CD8-positive, alpha-beta memory T cell (primary cell): ENCODE measurements at regions not wholly inside any gene's neighbourhood (a gene's known extent, or its start where the extent isn't known, plus 50 kb on each side); places are given as distances from the start of the nearest gene placed in this dataset.

Experiments
- CTCF ChIA-PET: fragments of 350-600 bp; sonication (Branson Sonifier 250); formaldehyde crosslinking; loops from one replicate; lab custom pipeline; 2021; ENCODE audit warnings: antibody characterized with exemption; lab: Charles Lee
- POLR2A ChIA-PET: fragments of 350-600 bp; sonication (Branson Sonifier 250); formaldehyde crosslinking; loops from one replicate; lab custom pipeline; 2021; ENCODE audit warnings: antibody characterized with exemption; lab: Charles Lee
- DNase-seq, 5 donors: peaks; one replicate each; pipeline versions ENCODE4 v3.0.0 to v3.0.0-alpha.2; 2020 to 2022; ENCODE audit warnings: mixed read lengths in 1 of 5
- H3K27ac ChIP-seq: one replicate; pipeline ENCODE4 v1.7.0; 2013; ENCODE audit warnings: low read depth, mild to moderate bottlenecking, low read length, moderate library complexity
- H3K27me3 ChIP-seq: 2 replicates; pipeline ENCODE4 v1.7.0; 2013; ENCODE audit warnings: low read length, mild to moderate bottlenecking; ENCODE audit not compliant: insufficient read depth, poor library complexity, severe bottlenecking
- H3K36me3 ChIP-seq: 2 replicates; pipeline ENCODE4 v1.7.0; 2013; ENCODE audit warnings: mild to moderate bottlenecking, low read length, moderate library complexity; ENCODE audit not compliant: insufficient read depth
- H3K4me1 ChIP-seq: 2 replicates; pipeline ENCODE4 v1.7.0; 2013; ENCODE audit warnings: mild to moderate bottlenecking, low read length, moderate library complexity; ENCODE audit not compliant: insufficient read depth
- H3K4me3 ChIP-seq: 2 replicates; pipeline ENCODE4 v1.7.0; 2013; ENCODE audit warnings: mild to moderate bottlenecking, low read length
- H3K9me3 ChIP-seq: 2 replicates; pipeline ENCODE4 v1.7.0; 2013; ENCODE audit warnings: mild to moderate bottlenecking, low read length
- H3K27ac Mint-ChIP-seq, 8 donors: one replicate each; pipeline ENCODE4 v1.8.0; 2020 to 2021; ENCODE audit warnings: mixed read lengths in 8 of 8, mild to moderate bottlenecking in 6 of 8, inconsistent platforms in 3 of 8, moderate library complexity in 3 of 8
- H3K27me3 Mint-ChIP-seq, 2 donors: one replicate each; pipeline ENCODE4 v1.8.0; 2020 to 2021; ENCODE audit warnings: mixed read lengths in 2 of 2, mild to moderate bottlenecking in 1 of 2, moderate library complexity in 1 of 2
- H3K36me3 Mint-ChIP-seq, 3 donors: one replicate each; pipeline ENCODE4 v1.8.0; 2020 to 2021; ENCODE audit warnings: mixed read lengths in 3 of 3, inconsistent platforms in 1 of 3, mild to moderate bottlenecking in 1 of 3
- H3K4me1 Mint-ChIP-seq, 3 donors: one replicate each; pipeline ENCODE4 v1.8.0; 2020 to 2021; ENCODE audit warnings: mixed read lengths in 3 of 3, inconsistent platforms in 1 of 3, mild to moderate bottlenecking in 1 of 3
- H3K4me3 Mint-ChIP-seq, 7 donors: one replicate each; pipeline ENCODE4 v1.8.0; 2020 to 2021; ENCODE audit warnings: mixed read lengths in 7 of 7, mild to moderate bottlenecking in 6 of 7, moderate library complexity in 4 of 7, inconsistent platforms in 2 of 7
- H3K9me3 Mint-ChIP-seq, 5 donors: one replicate each; pipeline ENCODE4 v1.8.0; 2020 to 2022; ENCODE audit warnings: mixed read lengths in 5 of 5, mild to moderate bottlenecking in 3 of 5, moderate library complexity in 2 of 5, inconsistent platforms in 1 of 5

- H3K4me1 ChIP-seq: no peaks in the 10 kb centered on the region
- Mint-ChIP-seq H3K4me1 (peaks cover 0 to 6% (median 2%) of the 10 kb centered on the region in 3 donors), H3K27ac (no peak overlapping the region), H3K9me3 (peaks cover 11 to 22% (median 20%) of the 10 kb centered on the region in 5 donors), H3K36me3 (peaks cover 5 to 24% (median 5%) of the 10 kb centered on the region in 3 donors), H3K27me3 (peaks cover 0 to 11% of the 10 kb centered on the region in 2 donors), H3K4me3 (no peak overlapping the region)
- peaks cover 11% of the 10 kb centered on the region for H3K9me3 ChIP-seq
- H3K27me3 ChIP-seq: no peaks in the 10 kb centered on the region
- ChIA-PET POLR2A (no interaction called here), CTCF (interaction anchor here (0.8 kb wide), 1 partner anchor 20 kb away, joined by 3 read pairs; no protein-coding TSS in a partner anchor)
- no peak for DNase-seq
- no peak overlapping the region for H3K4me3 ChIP-seq
- H3K27ac ChIP-seq: no peak overlapping the region
- no peaks in the 10 kb centered on the region for H3K36me3 ChIP-seq
Observed at GRCh38 chr15:69693059-69693458, 240.4 kb downstream of the RPLP1 start.

- ChIA-PET POLR2A (no interaction called here), CTCF (interaction anchor here (1.3 kb wide), 1 partner anchor 17 kb away, joined by 4 read pairs; no protein-coding TSS in a partner anchor)
- no peaks in the 10 kb centered on the region for H3K36me3 ChIP-seq
- H3K4me3 ChIP-seq: no peak overlapping the region
- H3K27me3 ChIP-seq: no peaks in the 10 kb centered on the region
- Mint-ChIP-seq H3K27ac (peak overlapping the region in 3 of 8 donors; percentile 22 to 52 (median 44)), H3K36me3 (peaks cover 0 to 3% (median 1%) of the 10 kb centered on the region in 3 donors), H3K9me3 (no peaks in the 10 kb centered on the region), H3K27me3 (peaks cover 0 to 5% of the 10 kb centered on the region in 2 donors), H3K4me1 (peaks cover 2 to 6% (median 3%) of the 10 kb centered on the region in 3 donors), H3K4me3 (no peak overlapping the region)
- no peaks in the 10 kb centered on the region for H3K9me3 ChIP-seq
- no peak overlapping the region for H3K27ac ChIP-seq
- no peaks in the 10 kb centered on the region for H3K4me1 ChIP-seq
- no peak for DNase-seq
Observed at GRCh38 chr15:69696946-69697345, 244.3 kb downstream of the RPLP1 start.

GRCh38 chr15:69697916-69698315 lies 245.3 kb downstream of the RPLP1 start:
- Mint-ChIP-seq H3K4me3 (no peak overlapping the region), H3K9me3 (no peaks in the 10 kb centered on the region), H3K4me1 (peaks cover 2 to 6% (median 3%) of the 10 kb centered on the region in 3 donors), H3K27me3 (peaks cover 0 to 3% of the 10 kb centered on the region in 2 donors), H3K27ac (no peak overlapping the region), H3K36me3 (peaks cover 0 to 3% (median 1%) of the 10 kb centered on the region in 3 donors)
- no peak for DNase-seq
- ChIA-PET CTCF (no interaction called here), POLR2A (no interaction called here)
- no peaks in the 10 kb centered on the region for H3K4me1 ChIP-seq
- no peaks in the 10 kb centered on the region for H3K27me3 ChIP-seq
- no peaks in the 10 kb centered on the region for H3K9me3 ChIP-seq
- H3K36me3 ChIP-seq: no peaks in the 10 kb centered on the region
- no peak overlapping the region for H3K27ac ChIP-seq
- no peak overlapping the region for H3K4me3 ChIP-seq

GRCh38 chr15:69699096-69699495 lies 246.5 kb downstream of the RPLP1 start:
- Histone ChIP-seq H3K36me3 (no peaks in the 10 kb centered on the region), H3K4me3 (no peak overlapping the region), H3K27ac (no peak overlapping the region), H3K9me3 (no peaks in the 10 kb centered on the region), H3K4me1 (no peaks in the 10 kb centered on the region), H3K27me3 (no peaks in the 10 kb centered on the region)
- no peak for DNase-seq
- Mint-ChIP-seq H3K9me3 (no peaks in the 10 kb centered on the region), H3K4me3 (no peak overlapping the region), H3K36me3 (peaks cover 0 to 3% (median 2%) of the 10 kb centered on the region in 3 donors), H3K4me1 (peaks cover 2 to 6% (median 3%) of the 10 kb centered on the region in 3 donors), H3K27me3 (peaks cover 0 to 2% of the 10 kb centered on the region in 2 donors), H3K27ac (no peak overlapping the region)
- ChIA-PET CTCF (interaction anchor here (1.3 kb wide), 1 partner anchor 10 kb away, joined by 3 read pairs; no protein-coding TSS in a partner anchor), POLR2A (no interaction called here)

- ChIA-PET CTCF (no interaction called here), POLR2A (no interaction called here)
- Mint-ChIP-seq H3K4me3 (no peak overlapping the region), H3K27ac (peak overlapping the region in 3 of 8 donors; percentile 6 to 26 (median 18)), H3K27me3 (peaks cover 0 to 1% of the 10 kb centered on the region in 2 donors), H3K9me3 (no peaks in the 10 kb centered on the region), H3K36me3 (peaks cover 0 to 3% (median 2%) of the 10 kb centered on the region in 3 donors), H3K4me1 (peaks cover 0 to 3% (median 2%) of the 10 kb centered on the region in 3 donors)
- H3K9me3 ChIP-seq: no peaks in the 10 kb centered on the region
- H3K27me3 ChIP-seq: no peaks in the 10 kb centered on the region
- H3K27ac ChIP-seq: no peak overlapping the region
- H3K36me3 ChIP-seq: no peaks in the 10 kb centered on the region
- no peak overlapping the region for H3K4me3 ChIP-seq
- no peaks in the 10 kb centered on the region for H3K4me1 ChIP-seq
- no peak for DNase-seq
Observed at GRCh38 chr15:69700380-69700779, 247.8 kb downstream of the RPLP1 start.

- Histone ChIP-seq H3K4me3 (no peak overlapping the region), H3K27ac (no peak overlapping the region), H3K4me1 (no peaks in the 10 kb centered on the region), H3K9me3 (no peaks in the 10 kb centered on the region), H3K36me3 (no peaks in the 10 kb centered on the region), H3K27me3 (no peaks in the 10 kb centered on the region)
- Mint-ChIP-seq H3K4me1 (peaks cover 2 to 5% (median 3%) of the 10 kb centered on the region in 3 donors), H3K4me3 (no peak overlapping the region), H3K27me3 (no peaks in the 10 kb centered on the region), H3K36me3 (peaks cover 0 to 5% (median 2%) of the 10 kb centered on the region in 3 donors), H3K9me3 (peaks cover 0 to 2% (median 0%) of the 10 kb centered on the region in 5 donors), H3K27ac (no peak overlapping the region)
- no peak for DNase-seq
- CTCF ChIA-PET: interaction anchor here (1.4 kb wide), 1 partner anchor 12 kb away, joined by 3 read pairs; no protein-coding TSS in a partner anchor
- POLR2A ChIA-PET: no interaction called here
Observed at GRCh38 chr15:69701198-69701597, 248.6 kb downstream of the RPLP1 start.

- Histone ChIP-seq H3K27ac (no peak overlapping the region), H3K36me3 (no peaks in the 10 kb centered on the region), H3K4me3 (no peak overlapping the region), H3K9me3 (peaks cover 2% of the 10 kb centered on the region), H3K27me3 (no peaks in the 10 kb centered on the region), H3K4me1 (no peaks in the 10 kb centered on the region)
- no peak overlapping the region for H3K4me3 Mint-ChIP-seq
- H3K4me1 Mint-ChIP-seq: peaks cover 5 to 18% (median 15%) of the 10 kb centered on the region in 3 donors
- DNase-seq: no peak
- ChIA-PET CTCF (interaction anchor here (1.9 kb wide), 1 partner anchor 25 kb away, joined by 4 read pairs; no protein-coding TSS in a partner anchor), POLR2A (no interaction called here)
- peaks cover 0 to 17% (median 8%) of the 10 kb centered on the region in 3 donors for H3K36me3 Mint-ChIP-seq
- no peak overlapping the region for H3K27ac Mint-ChIP-seq
- no peaks in the 10 kb centered on the region for H3K27me3 Mint-ChIP-seq
- peaks cover 4 to 9% (median 9%) of the 10 kb centered on the region in 5 donors for H3K9me3 Mint-ChIP-seq
Observed at GRCh38 chr15:69703532-69704187, 251.0 kb downstream of the RPLP1 start.

- Histone ChIP-seq H3K4me3 (no peak overlapping the region), H3K9me3 (peaks cover 7% of the 10 kb centered on the region), H3K27me3 (no peaks in the 10 kb centered on the region), H3K36me3 (no peaks in the 10 kb centered on the region), H3K4me1 (no peaks in the 10 kb centered on the region), H3K27ac (no peak overlapping the region)
- Mint-ChIP-seq H3K27me3 (no peaks in the 10 kb centered on the region), H3K4me1 (peaks cover 5 to 18% (median 15%) of the 10 kb centered on the region in 3 donors), H3K36me3 (peaks cover 0 to 20% (median 8%) of the 10 kb centered on the region in 3 donors), H3K4me3 (no peak overlapping the region), H3K9me3 (peaks cover 4 to 15% (median 9%) of the 10 kb centered on the region in 5 donors), H3K27ac (no peak overlapping the region)
- ChIA-PET POLR2A (interaction anchor here (0.6 kb wide), 1 partner anchor 15 kb away, joined by 3 read pairs; no protein-coding TSS in a partner anchor), CTCF (no interaction called here)
- no peak for DNase-seq
Observed at GRCh38 chr15:69704229-69704628, 251.6 kb downstream of the RPLP1 start.
